Skeletal muscle cell (primary cell): ENCODE measurements at regions not wholly inside any gene's neighbourhood (a gene's known extent, or its start where the extent isn't known, plus 50 kb on each side); places are given as distances from the start of the nearest gene placed in this dataset.

ENCODE experiments used
- DNase-seq: peaks from one replicate; pipeline ENCODE4 v3.0.0-alpha.2; 2010; ENCODE audit warnings: low read depth
- H3K4me3 ChIP-seq: 2 replicates; pipeline ENCODE4 v1.5.1; 2011; ENCODE audit warnings: low read depth, mild to moderate bottlenecking, control low read depth, low read length, moderate library complexity

- no peak overlapping the region for H3K4me3 ChIP-seq
- DNase-seq: no peak
These were observed 2354.8 kb upstream of the C9orf72 start for GRCh38 chr9:29928072-29928471.

- H3K4me3 ChIP-seq: no peak overlapping the region
- DNase-seq: no peak
These were observed 2366.3 kb upstream of the C9orf72 start for GRCh38 chr9:29939559-29939958.

GRCh38 chr9:29945012-29945411 lies 2371.7 kb upstream of the C9orf72 start:
- no peak overlapping the region for H3K4me3 ChIP-seq
- DNase-seq: peak; percentile 38

- H3K4me3 ChIP-seq: no peak overlapping the region
- no peak for DNase-seq
These were observed 2385.2 kb upstream of the C9orf72 start for GRCh38 chr9:29958469-29958868.

- DNase-seq: no peak
- H3K4me3 ChIP-seq: no peak overlapping the region
These were observed 2392.6 kb upstream of the C9orf72 start for GRCh38 chr9:29965834-29966233.

- no peak overlapping the region for H3K4me3 ChIP-seq
- DNase-seq: peak; percentile 55
These were observed 2393.0 kb upstream of the C9orf72 start for GRCh38 chr9:29966247-29966646.

- DNase-seq: no peak
These were observed 2395.6 kb upstream of the C9orf72 start for GRCh38 chr9:29968831-29969230.

GRCh38 chr9:29969408-29969807 lies 2396.1 kb upstream of the C9orf72 start:
- DNase-seq: no peak
- no peak overlapping the region for H3K4me3 ChIP-seq

More at GRCh38 chr9:29968831-29969230, 2395.6 kb upstream of the C9orf72 start:
- no peak overlapping the region for H3K4me3 ChIP-seq

- no peak for DNase-seq
These were observed 2396.8 kb upstream of the C9orf72 start for GRCh38 chr9:29969856-29970647.

GRCh38 chr9:29974197-29974596 lies 2400.9 kb upstream of the C9orf72 start:
- DNase-seq: no peak
- H3K4me3 ChIP-seq: no peak overlapping the region

More at GRCh38 chr9:29969856-29970647, 2396.8 kb upstream of the C9orf72 start:
- no peak overlapping the region for H3K4me3 ChIP-seq

- H3K4me3 ChIP-seq: no peak overlapping the region
- DNase-seq: no peak
These were observed 2403.7 kb upstream of the C9orf72 start for GRCh38 chr9:29976981-29977380.

GRCh38 chr9:29981013-29981412 lies 2403.4 kb upstream of the ACO1 start:
- H3K4me3 ChIP-seq: no peak overlapping the region
- no peak for DNase-seq

GRCh38 chr9:29999645-30000044 lies 2384.8 kb upstream of the ACO1 start:
- DNase-seq: no peak
- H3K4me3 ChIP-seq: no peak overlapping the region

- DNase-seq: no peak
These were observed 2373.8 kb upstream of the ACO1 start for GRCh38 chr9:30010691-30011090.

GRCh38 chr9:30012622-30013021 lies 2371.8 kb upstream of the ACO1 start:
- no peak overlapping the region for H3K4me3 ChIP-seq
- DNase-seq: no peak

More at GRCh38 chr9:30010691-30011090, 2373.8 kb upstream of the ACO1 start:
- H3K4me3 ChIP-seq: no peak overlapping the region

GRCh38 chr9:30015073-30015472 lies 2369.4 kb upstream of the ACO1 start:
- no peak overlapping the region for H3K4me3 ChIP-seq
- no peak for DNase-seq

GRCh38 chr9:30020161-30020560 lies 2364.3 kb upstream of the ACO1 start:
- no peak overlapping the region for H3K4me3 ChIP-seq
- DNase-seq: no peak

- H3K4me3 ChIP-seq: no peak overlapping the region
These were observed 2348.7 kb upstream of the ACO1 start for GRCh38 chr9:30035761-30036160.

GRCh38 chr9:30036558-30036957 lies 2347.9 kb upstream of the ACO1 start:
- no peak for DNase-seq
- no peak overlapping the region for H3K4me3 ChIP-seq

More at GRCh38 chr9:30035761-30036160, 2348.7 kb upstream of the ACO1 start:
- no peak for DNase-seq

- H3K4me3 ChIP-seq: no peak overlapping the region
- DNase-seq: no peak
These were observed 2344.7 kb upstream of the ACO1 start for GRCh38 chr9:30039712-30040111.

- H3K4me3 ChIP-seq: no peak overlapping the region
- DNase-seq: no peak
These were observed 2336.0 kb upstream of the ACO1 start for GRCh38 chr9:30048396-30048795.
